ENCODE measurements at regions not wholly inside any gene's neighbourhood (a gene's known extent, or its start where the extent isn't known, plus 50 kb on each side); places are given as distances from the start of the nearest gene placed in this dataset.

- no peak for TF ChIP-seq ATF2 (IDR thresholded peaks at IDR 0.05; ENCODE audit: low read length)
Measured at GRCh38 chrX:97844161-97844560, 960.5 kb downstream of the RPA4 start (continued).
